Peyer's patch (tissue), 4 donors: ENCODE measurements at regions not wholly inside any gene's neighbourhood (a gene's known extent, or its start where the extent isn't known, plus 50 kb on each side); places are given as distances from the start of the nearest gene placed in this dataset.
"Not testable (repeated sequence)": the region's sequence is repeated elsewhere in the genome, so short reads cannot be mapped to it uniquely, and the experiment has no call there.

Experiments
- DNase-seq, 3 donors: peaks; one replicate each; pipeline ENCODE4 v3.0.0-alpha.2; 2017 to 2019
- H3K27ac ChIP-seq, 4 donors: fragments of 200-600 bp; sonication (generic); one replicate each; pipeline ENCODE4 v1.5.1; 2016 to 2019
- H3K27me3 ChIP-seq, 2 donors: fragments of 200-600 bp; sonication (generic); one replicate each; pipeline ENCODE4 v1.5.1; 2019
- H3K36me3 ChIP-seq, 3 donors: fragments of 200-600 bp; sonication (generic); one replicate each; pipeline ENCODE4 v1.5.1; 2016 to 2019
- H3K4me1 ChIP-seq, 4 donors: fragments of 200-600 bp; sonication (generic); one replicate each; pipeline ENCODE4 v1.5.1; 2016 to 2019
- H3K4me3 ChIP-seq, 4 donors: fragments of 200-600 bp; sonication (generic); 1 replicate in 3 of 4; 2 replicates in 1 of 4; pipeline ENCODE4 v1.5.1; 2016 to 2019; ENCODE audit warnings: mild to moderate bottlenecking in 1 of 4
- H3K9me3 ChIP-seq, 4 donors: fragments of 200-600 bp; sonication (generic); one replicate each; pipeline ENCODE4 v1.5.1; 2016 to 2019; ENCODE audit warnings: mild to moderate bottlenecking in 1 of 4
- POLR2A ChIP-seq, 2 donors: fragments of 450-650 bp; IDR thresholded peaks; one replicate each; pipeline ENCODE4 v1.5.1; 2017; ENCODE audit warnings: antibody characterized with exemption in 2 of 2, mild to moderate bottlenecking in 2 of 2, moderate library complexity in 2 of 2
- TF ChIP-seq, protein P1 (sequence below), 6 experiments: fragments of 450-650 bp in 4 of 6; fragments of 200-600 bp in 2 of 6; sonication (generic) in 1 of 6; IDR thresholded peaks; one replicate each; pipeline ENCODE4 v1.5.1; 2017 to 2019; ENCODE audit warnings: antibody characterized with exemption in 6 of 6, mild to moderate bottlenecking in 3 of 6, moderate library complexity in 1 of 6

DNA sequence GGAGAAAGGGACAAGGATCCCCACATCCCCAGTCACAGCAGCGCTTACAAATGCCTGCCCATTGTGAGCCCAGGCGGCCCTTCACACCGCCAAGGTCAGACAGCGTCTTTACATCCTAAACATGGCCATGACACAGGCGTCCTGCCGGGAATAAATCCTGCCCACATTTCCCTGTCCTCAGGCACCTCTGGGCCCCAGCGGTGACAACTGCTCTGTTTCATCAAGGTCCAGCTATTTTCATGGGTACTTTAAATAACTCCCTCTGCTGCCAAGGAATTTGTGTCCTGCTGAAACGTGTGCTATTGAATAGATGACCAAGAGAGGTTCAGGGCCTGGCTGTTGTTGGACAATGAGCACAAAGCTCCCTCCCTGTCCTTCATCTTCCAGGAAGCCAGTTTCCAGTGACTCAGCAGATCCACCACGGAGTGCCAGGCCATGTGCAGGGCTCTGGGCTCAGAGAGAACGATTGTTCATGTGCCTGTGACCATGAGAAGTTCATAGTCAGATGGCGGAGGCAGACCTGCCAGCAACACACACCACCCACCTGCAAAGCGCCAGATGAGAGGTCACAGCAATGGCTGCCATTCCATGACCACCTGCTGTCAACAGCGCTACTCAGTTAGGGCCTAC is 195.8 kb downstream of the MATN1 start:
- no peak for TF ChIP-seq POLR2A (IDR thresholded peaks at IDR 0.05)
- TF ChIP-seq, protein P1, sequence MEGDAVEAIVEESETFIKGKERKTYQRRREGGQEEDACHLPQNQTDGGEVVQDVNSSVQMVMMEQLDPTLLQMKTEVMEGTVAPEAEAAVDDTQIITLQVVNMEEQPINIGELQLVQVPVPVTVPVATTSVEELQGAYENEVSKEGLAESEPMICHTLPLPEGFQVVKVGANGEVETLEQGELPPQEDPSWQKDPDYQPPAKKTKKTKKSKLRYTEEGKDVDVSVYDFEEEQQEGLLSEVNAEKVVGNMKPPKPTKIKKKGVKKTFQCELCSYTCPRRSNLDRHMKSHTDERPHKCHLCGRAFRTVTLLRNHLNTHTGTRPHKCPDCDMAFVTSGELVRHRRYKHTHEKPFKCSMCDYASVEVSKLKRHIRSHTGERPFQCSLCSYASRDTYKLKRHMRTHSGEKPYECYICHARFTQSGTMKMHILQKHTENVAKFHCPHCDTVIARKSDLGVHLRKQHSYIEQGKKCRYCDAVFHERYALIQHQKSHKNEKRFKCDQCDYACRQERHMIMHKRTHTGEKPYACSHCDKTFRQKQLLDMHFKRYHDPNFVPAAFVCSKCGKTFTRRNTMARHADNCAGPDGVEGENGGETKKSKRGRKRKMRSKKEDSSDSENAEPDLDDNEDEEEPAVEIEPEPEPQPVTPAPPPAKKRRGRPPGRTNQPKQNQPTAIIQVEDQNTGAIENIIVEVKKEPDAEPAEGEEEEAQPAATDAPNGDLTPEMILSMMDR (IDR thresholded peaks at IDR 0.05), result no peak
- Histone ChIP-seq H3K36me3 (no peaks in the 10 kb centered on the region), H3K4me3 (no peak overlapping the region), H3K27me3 (no peaks in the 10 kb centered on the region), H3K9me3 (no peaks in the 10 kb centered on the region), H3K27ac (no peak overlapping the region), H3K4me1 (no peaks in the 10 kb centered on the region)
- DNase-seq, result no peak

DNA sequence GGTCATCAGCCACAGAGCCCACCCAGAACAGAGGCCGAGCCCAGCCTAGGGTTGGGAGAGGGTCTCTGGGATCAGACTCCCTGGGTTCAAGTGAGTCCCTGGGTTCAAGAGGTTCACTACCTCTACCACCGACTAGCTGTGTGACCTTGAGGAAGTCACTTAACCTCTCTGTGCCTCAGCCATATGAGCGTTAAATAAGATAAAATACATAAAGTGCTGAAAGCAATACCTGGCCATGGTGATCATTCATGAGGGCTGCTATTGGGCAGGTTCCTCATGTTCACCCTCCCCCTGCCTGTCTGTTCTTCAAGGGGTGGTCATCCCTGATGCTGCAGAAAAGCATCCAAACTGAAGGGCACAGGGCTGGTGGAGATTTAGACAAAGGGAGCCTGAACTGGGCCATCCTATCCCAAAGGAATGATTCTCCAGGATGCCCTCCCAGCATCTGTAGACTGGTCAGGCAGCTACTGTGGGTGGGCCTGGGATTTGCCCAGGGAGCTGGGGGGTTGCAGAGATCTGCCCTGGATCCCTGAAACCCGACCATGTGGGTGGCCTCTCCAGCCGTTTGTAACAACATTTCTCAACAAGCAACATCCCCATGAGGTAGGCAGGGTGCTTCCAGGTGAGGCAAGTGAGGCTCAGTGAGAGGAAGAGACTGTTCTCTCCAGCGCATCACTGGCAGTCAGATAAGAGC is 196.6 kb downstream of the MATN1 start:
- H3K4me3 ChIP-seq, result no peak overlapping the region
- no peaks in the 10 kb centered on the region for H3K4me1 ChIP-seq
- H3K9me3 ChIP-seq, result no peaks in the 10 kb centered on the region
- H3K27ac ChIP-seq, result no peak overlapping the region
- TF ChIP-seq POLR2A (IDR thresholded peaks at IDR 0.05), result no peak
- TF ChIP-seq, protein P1 (IDR thresholded peaks at IDR 0.05), result no peak
- DNase-seq, result no peak
- no peaks in the 10 kb centered on the region for H3K27me3 ChIP-seq
- H3K36me3 ChIP-seq, result no peaks in the 10 kb centered on the region

DNA sequence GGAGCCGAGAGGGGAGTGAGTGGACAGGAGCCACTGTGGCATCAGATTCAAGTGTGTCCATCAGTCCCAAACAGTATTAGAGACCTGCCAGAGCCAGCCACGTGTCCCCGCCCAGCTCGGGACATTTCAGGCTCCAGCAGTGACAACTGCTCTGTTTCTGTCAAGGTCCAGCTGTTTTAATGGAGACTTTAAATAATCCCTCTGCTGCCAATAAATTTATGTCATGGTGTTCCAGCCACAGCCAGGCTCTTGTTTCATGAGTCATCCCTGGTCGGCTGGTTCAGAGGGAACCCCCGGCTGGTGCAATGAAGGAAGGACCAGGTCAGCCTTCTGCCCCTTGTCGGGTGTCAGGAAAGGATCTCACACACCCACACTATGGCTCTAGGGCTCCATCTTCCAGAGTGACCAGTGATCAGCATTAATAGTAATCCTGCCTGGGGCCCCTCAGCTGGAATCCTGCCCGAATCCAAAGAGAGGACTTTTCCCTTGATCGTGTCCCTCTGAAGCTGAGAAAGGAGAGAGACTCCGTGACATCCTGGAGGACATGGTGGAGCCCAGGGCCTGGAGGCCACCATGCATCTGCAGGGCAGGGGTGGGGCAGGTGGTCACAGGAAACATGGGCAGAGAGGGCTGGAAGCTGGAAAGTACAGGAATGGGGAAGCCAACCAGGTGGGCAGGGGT is 197.3 kb downstream of the MATN1 start:
- no peak for TF ChIP-seq POLR2A (IDR thresholded peaks at IDR 0.05)
- TF ChIP-seq, protein P1 (IDR thresholded peaks at IDR 0.05), result no peak
- Histone ChIP-seq H3K4me3 (no peak overlapping the region), H3K9me3 (no peaks in the 10 kb centered on the region), H3K27me3 (no peaks in the 10 kb centered on the region), H3K4me1 (no peaks in the 10 kb centered on the region), H3K27ac (no peak overlapping the region), H3K36me3 (no peaks in the 10 kb centered on the region)
- no peak for DNase-seq

DNA sequence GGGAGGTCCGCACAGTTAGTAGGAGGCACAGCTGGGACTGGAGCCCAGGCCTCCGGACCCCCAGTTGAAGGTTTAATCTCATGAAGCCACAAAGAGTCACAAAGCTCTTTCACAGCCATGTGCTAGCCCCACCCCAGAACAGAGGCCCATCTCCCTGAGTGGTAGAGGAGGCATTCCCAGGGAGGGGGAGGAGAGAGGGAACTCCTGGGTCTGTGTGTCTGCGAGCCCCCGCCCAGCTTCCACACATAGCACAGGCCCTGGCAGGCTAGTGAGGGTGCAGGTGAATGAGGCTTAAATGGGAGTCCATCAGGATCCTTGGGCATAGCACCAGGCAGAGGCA is 197.8 kb downstream of the MATN1 start:
- TF ChIP-seq, protein P1 (IDR thresholded peaks at IDR 0.05), result no peak
- Histone ChIP-seq H3K27me3 (no peaks in the 10 kb centered on the region), H3K36me3 (no peaks in the 10 kb centered on the region), H3K4me1 (no peaks in the 10 kb centered on the region), H3K9me3 (no peaks in the 10 kb centered on the region), H3K27ac (no peak overlapping the region), H3K4me3 (no peak overlapping the region)
- DNase-seq, result no peak

DNA sequence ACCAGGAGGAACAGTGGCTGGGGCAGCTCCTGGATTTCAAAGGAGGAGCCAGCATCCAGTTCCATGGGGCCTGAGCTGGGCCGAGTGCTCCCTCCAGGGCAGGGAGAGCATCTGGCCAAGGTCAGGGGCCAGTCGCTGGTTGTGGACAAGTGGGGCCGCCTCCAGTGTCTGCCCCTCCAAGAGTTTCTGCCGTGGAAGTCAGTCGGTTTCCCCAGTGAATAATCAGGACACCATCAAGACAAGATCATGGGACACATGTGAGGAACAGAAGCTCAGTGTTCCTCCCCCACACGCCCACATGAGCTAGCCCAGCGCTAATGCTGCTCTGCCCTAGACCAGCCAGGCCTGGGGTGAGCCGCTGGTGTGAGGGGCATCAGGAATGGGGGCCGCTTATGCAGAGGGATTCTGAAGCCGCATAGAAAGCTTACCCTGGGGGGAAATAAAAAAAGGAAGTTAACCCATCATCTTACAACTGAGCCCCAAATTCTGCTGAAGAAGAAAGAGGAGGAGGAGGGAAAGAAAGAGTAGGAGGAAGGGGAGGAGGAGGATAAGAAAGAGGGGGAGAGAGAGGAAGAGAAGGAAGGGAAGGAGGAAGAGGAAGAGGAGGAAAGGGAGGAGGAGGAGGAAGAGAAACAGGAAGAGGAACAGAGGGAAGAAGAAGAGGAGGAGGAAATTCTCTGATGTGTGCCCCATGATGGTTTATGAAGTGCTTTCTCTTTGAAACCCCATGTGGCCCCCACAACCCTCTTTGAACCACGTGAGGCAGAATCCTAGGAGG is 198.4 kb downstream of the MATN1 start:
- Histone ChIP-seq H3K27me3 (no peaks in the 10 kb centered on the region), H3K27ac (no peak overlapping the region), H3K9me3 (no peaks in the 10 kb centered on the region), H3K4me1 (no peaks in the 10 kb centered on the region), H3K4me3 (no peak overlapping the region), H3K36me3 (no peaks in the 10 kb centered on the region)
- TF ChIP-seq, protein P1 (IDR thresholded peaks at IDR 0.05), result no peak
- TF ChIP-seq POLR2A (IDR thresholded peaks at IDR 0.05), result no peak
- DNase-seq, result no peak

DNA sequence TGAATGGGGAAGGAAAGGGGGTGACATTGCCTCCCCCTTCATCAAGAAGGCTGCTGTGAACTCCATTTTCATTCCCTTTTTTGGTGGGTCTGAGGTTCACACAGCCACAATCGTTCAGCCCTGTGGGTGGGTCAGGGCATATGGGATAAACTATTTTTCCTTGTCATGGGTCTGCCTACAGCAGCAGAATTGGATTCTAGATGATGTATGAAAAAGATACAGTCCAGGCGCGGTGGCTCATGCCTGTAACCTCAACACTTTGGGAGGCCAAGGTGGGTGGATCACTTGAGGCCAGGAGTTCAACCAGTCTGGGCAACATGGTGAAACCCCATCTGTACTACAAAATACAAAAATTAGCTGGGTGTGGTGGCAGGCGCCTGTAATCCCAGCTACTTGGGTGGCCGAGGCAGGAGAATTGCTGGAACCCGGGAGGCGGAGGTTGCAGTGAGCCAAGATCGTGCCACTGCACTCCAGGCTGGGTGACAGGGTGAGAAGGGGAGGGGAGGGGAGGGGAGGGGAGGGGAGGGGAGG is 199.3 kb downstream of the MATN1 start:
- DNase-seq, H3K4me3 ChIP-seq, H3K4me1 ChIP-seq, H3K27ac ChIP-seq, H3K36me3 ChIP-seq, H3K27me3 ChIP-seq, H3K9me3 ChIP-seq: not testable (repeated sequence)
